Esophagus squamous epithelium (tissue), 5 donors: ENCODE measurements at regions not wholly inside any gene's neighbourhood (a gene's known extent, or its start where the extent isn't known, plus 50 kb on each side); places are given as distances from the start of the nearest gene placed in this dataset.

Source experiments
- DNase-seq: peaks from one replicate; lab custom pipeline; 2025; lab: John Stamatoyannopoulos, UW
- H3K27ac ChIP-seq, 4 donors: fragments of 200-600 bp; sonication (generic); one replicate each; pipeline ENCODE4 v1.5.1; 2016 to 2019; ENCODE audit warnings: mild to moderate bottlenecking in 1 of 4
- H3K27me3 ChIP-seq, 4 donors: fragments of 200-600 bp; sonication (generic); 1 replicate in 3 of 4; 2 replicates in 1 of 4; pipeline versions ENCODE4 v1.5.1 to v1.6.0; 2017 to 2021; ENCODE audit warnings: antibody characterized with exemption in 1 of 4
- H3K36me3 ChIP-seq, 3 donors: fragments of 200-600 bp; sonication (generic); one replicate each; pipeline ENCODE4 v1.5.1; 2016 to 2019
- H3K4me1 ChIP-seq, 3 donors: fragments of 200-600 bp; sonication (generic); one replicate each; pipeline ENCODE4 v1.5.1; 2017 to 2019
- H3K4me3 ChIP-seq, 4 donors: fragments of 200-600 bp; sonication (generic); 1 replicate in 3 of 4; 2 replicates in 1 of 4; pipeline ENCODE4 v1.5.1; 2016 to 2019; ENCODE audit warnings: mild to moderate bottlenecking in 2 of 4, moderate library complexity in 1 of 4
- H3K9me3 ChIP-seq, 3 donors: fragments of 200-600 bp; sonication (generic); one replicate each; pipeline ENCODE4 v1.5.1; 2016 to 2019
- POLR2A ChIP-seq, 4 donors: fragments of 450-650 bp; IDR thresholded peaks; one replicate each; pipeline ENCODE4 v1.6.1; 2017; ENCODE audit warnings: antibody characterized with exemption in 4 of 4, mild to moderate bottlenecking in 4 of 4, moderate library complexity in 3 of 4
- WGBS, 2 donors: methylation state at CpG; one replicate each; pipeline ENCODE4 v1.1.5; 2018; 5-methylcytosine and 5-hydroxymethylcytosine counted together
- intact Hi-C: fragments of 100-400 bp; cut with DNase I; formaldehyde crosslinking; loops from one replicate; pipeline ENCODE4 v1.15.0; 2022
- TF ChIP-seq, protein P1 (sequence below), 6 experiments: fragments of 450-650 bp in 4 of 6; fragments of 200-600 bp in 2 of 6; sonication (generic) in 2 of 6; IDR thresholded peaks; one replicate each; pipeline ENCODE4 v1.5.1; 2016 to 2019; ENCODE audit warnings: antibody characterized with exemption in 6 of 6, mild to moderate bottlenecking in 4 of 6, moderate library complexity in 4 of 6
- donor health status: DM: yes; HTN: yes; CAD: no.

GRCh38 chr4:185878633-185879032, 66.6 kb upstream of the SORBS2 start:
- TF ChIP-seq POLR2A (IDR thresholded peaks at IDR 0.05): no peak
- TF ChIP-seq, protein P1, sequence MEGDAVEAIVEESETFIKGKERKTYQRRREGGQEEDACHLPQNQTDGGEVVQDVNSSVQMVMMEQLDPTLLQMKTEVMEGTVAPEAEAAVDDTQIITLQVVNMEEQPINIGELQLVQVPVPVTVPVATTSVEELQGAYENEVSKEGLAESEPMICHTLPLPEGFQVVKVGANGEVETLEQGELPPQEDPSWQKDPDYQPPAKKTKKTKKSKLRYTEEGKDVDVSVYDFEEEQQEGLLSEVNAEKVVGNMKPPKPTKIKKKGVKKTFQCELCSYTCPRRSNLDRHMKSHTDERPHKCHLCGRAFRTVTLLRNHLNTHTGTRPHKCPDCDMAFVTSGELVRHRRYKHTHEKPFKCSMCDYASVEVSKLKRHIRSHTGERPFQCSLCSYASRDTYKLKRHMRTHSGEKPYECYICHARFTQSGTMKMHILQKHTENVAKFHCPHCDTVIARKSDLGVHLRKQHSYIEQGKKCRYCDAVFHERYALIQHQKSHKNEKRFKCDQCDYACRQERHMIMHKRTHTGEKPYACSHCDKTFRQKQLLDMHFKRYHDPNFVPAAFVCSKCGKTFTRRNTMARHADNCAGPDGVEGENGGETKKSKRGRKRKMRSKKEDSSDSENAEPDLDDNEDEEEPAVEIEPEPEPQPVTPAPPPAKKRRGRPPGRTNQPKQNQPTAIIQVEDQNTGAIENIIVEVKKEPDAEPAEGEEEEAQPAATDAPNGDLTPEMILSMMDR (IDR thresholded peaks at IDR 0.05): no peak
- Histone ChIP-seq H3K36me3 (no peaks in the 10 kb centered on the region), H3K4me3 (no peak overlapping the region), H3K4me1 (peaks cover 0 to 5% (median 0%) of the 10 kb centered on the region in 3 donors), H3K27ac (no peak overlapping the region), H3K9me3 (no peaks in the 10 kb centered on the region), H3K27me3 (no peaks in the 10 kb centered on the region)
- 94% methylated on average over 14 of the region's 14 CpGs for WGBS, 2 donors
- DNase-seq: no peak
- intact Hi-C loops: no loop called here

DNA sequence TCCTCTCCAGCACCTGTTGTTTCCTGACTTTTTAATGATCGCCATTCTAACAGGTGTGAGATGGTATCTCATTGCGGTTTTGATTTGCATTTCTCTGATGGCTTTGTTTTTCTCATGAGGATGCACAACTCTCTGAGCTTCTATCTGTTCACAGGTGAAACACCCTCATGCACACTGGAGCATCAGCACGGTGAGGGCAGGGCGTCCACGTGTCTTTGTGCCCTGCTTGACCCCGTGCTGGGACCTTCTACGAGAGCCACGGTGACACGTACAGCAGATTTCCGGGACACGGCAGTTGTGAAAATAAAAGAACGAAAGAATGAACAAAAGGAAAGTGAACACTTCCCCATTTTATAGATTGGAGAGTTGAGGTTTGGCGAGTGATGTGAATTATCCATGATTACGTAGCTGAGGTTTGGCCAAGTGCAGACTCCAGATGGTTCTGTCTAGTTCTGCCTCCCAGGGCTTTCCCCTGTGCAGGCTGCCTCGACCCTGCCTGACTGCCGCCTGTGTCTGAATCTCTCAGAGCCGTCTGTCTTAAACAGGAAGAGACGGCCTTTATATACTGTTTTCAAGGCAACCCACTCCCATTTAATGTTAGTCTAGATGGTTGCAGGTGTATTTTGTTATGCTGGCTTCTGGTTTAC, 67.8 kb upstream of the SORBS2 start:
- WGBS, 2 donors: 87 to 88% methylated on average over 14 to 18 of the region's 18 CpGs
- Histone ChIP-seq H3K4me1 (peaks cover 0 to 1% (median 0%) of the 10 kb centered on the region in 3 donors), H3K4me3 (no peak overlapping the region), H3K27me3 (no peaks in the 10 kb centered on the region), H3K36me3 (no peaks in the 10 kb centered on the region), H3K27ac (no peak overlapping the region), H3K9me3 (no peaks in the 10 kb centered on the region)
- DNase-seq: no peak
- TF ChIP-seq, protein P1 (IDR thresholded peaks at IDR 0.05): no peak
- TF ChIP-seq POLR2A (IDR thresholded peaks at IDR 0.05): no peak
- intact Hi-C loops: no loop called here

DNA sequence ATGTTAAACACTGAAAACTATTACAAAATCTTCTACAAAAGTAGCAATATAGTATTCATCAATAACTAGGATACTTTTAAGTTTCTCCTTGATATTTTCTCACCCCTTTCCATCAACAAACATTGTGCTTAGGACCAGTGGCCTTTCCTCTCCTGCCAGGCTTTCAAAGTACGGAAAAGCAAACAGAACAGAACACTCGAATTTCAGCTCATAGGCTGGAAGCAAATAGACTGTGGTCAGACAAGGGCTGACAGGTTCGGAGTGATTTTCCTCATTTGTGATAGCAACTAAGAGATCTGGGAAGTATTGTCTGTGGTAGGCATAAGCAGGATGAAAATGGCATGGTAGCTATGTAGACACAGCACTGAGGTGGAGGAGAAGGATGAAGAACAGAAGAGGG, 68.6 kb upstream of the SORBS2 start:
- intact Hi-C loops: no loop called here
- no peak for DNase-seq
- no peak overlapping the region for H3K4me3 ChIP-seq
- no peaks in the 10 kb centered on the region for H3K27me3 ChIP-seq
- WGBS, 2 donors: 53 to 56% methylated on average over 3 of the region's 3 CpGs
- no peak overlapping the region for H3K27ac ChIP-seq
- H3K9me3 ChIP-seq: no peaks in the 10 kb centered on the region
- H3K36me3 ChIP-seq: no peaks in the 10 kb centered on the region
- TF ChIP-seq, protein P1 (IDR thresholded peaks at IDR 0.05): no peak
- no peak for TF ChIP-seq POLR2A (IDR thresholded peaks at IDR 0.05)
- no peaks in the 10 kb centered on the region for H3K4me1 ChIP-seq

GRCh38 chr4:185881430-185881829, 69.4 kb upstream of the SORBS2 start:
- no peak overlapping the region for H3K4me3 ChIP-seq
- H3K4me1 ChIP-seq: no peaks in the 10 kb centered on the region
- H3K36me3 ChIP-seq: no peaks in the 10 kb centered on the region
- H3K27ac ChIP-seq: no peak overlapping the region
- DNase-seq: no peak
- H3K27me3 ChIP-seq: no peaks in the 10 kb centered on the region
- TF ChIP-seq POLR2A (IDR thresholded peaks at IDR 0.05): no peak
- TF ChIP-seq, protein P1 (IDR thresholded peaks at IDR 0.05): no peak
- WGBS, 2 donors: 69 to 71% methylated on average over 3 of the region's 3 CpGs
- intact Hi-C loops: no loop called here
- H3K9me3 ChIP-seq: no peaks in the 10 kb centered on the region

- H3K4me1 ChIP-seq: no peaks in the 10 kb centered on the region
- no peak for TF ChIP-seq POLR2A (IDR thresholded peaks at IDR 0.05)
- TF ChIP-seq, protein P1 (IDR thresholded peaks at IDR 0.05): no peak
- no peaks in the 10 kb centered on the region for H3K36me3 ChIP-seq
- no peak for DNase-seq
- H3K27ac ChIP-seq: no peak overlapping the region
- no peak overlapping the region for H3K4me3 ChIP-seq
- WGBS, 2 donors: 88 to 91% methylated on average over 5 of the region's 5 CpGs
- H3K27me3 ChIP-seq: no peaks in the 10 kb centered on the region
- intact Hi-C loops: no loop called here
- H3K9me3 ChIP-seq: peaks cover 0 to 6% (median 0%) of the 10 kb centered on the region in 3 donors
Observed at GRCh38 chr4:185883591-185883990, 71.6 kb upstream of the SORBS2 start.
